ENCODE measurements at regions not wholly inside any gene's neighbourhood (a gene's known extent, or its start where the extent isn't known, plus 50 kb on each side); places are given as distances from the start of the nearest gene placed in this dataset.

GRCh38 chr10:36075196-36075595 lies 433.1 kb upstream of the FZD8 start:
- H3K4me3 Mint-ChIP-seq = no peak overlapping the region
- no peaks in the 10 kb centered on the region for H3K9me3 Mint-ChIP-seq
- H3K27ac Mint-ChIP-seq = no peak overlapping the region
- DNase-seq (ENCODE audit: extremely low spot score, unreplicated experiment) = no peak
- H3K27me3 Mint-ChIP-seq = peaks cover 8% of the 10 kb centered on the region
- H3K4me1 Mint-ChIP-seq (ENCODE audit: unreplicated experiment) = no peaks in the 10 kb centered on the region
- TF ChIP-seq CTCF (conservative IDR thresholded peaks at IDR 0.05) = no peak
- H3K36me3 Mint-ChIP-seq = no peaks in the 10 kb centered on the region

- TF ChIP-seq CTCF (conservative IDR thresholded peaks at IDR 0.05) = no peak
- H3K4me3 Mint-ChIP-seq = no peak overlapping the region
- H3K27me3 Mint-ChIP-seq = peaks cover 10% of the 10 kb centered on the region
- no peak overlapping the region for H3K27ac Mint-ChIP-seq
- no peaks in the 10 kb centered on the region for H3K9me3 Mint-ChIP-seq
- no peaks in the 10 kb centered on the region for H3K4me1 Mint-ChIP-seq (ENCODE audit: unreplicated experiment)
- H3K36me3 Mint-ChIP-seq = no peaks in the 10 kb centered on the region
- DNase-seq (ENCODE audit: extremely low spot score, unreplicated experiment) = no peak
Measured at GRCh38 chr10:36073796-36074345, 431.8 kb upstream of the FZD8 start.

GRCh38 chr10:36068542-36068941 lies 426.4 kb upstream of the FZD8 start:
- Mint-ChIP-seq H3K27me3 (peaks cover 6% of the 10 kb centered on the region), H3K9me3 (no peaks in the 10 kb centered on the region), H3K4me3 (no peak overlapping the region), H3K27ac (no peak overlapping the region), H3K4me1 (ENCODE audit: unreplicated experiment) (no peaks in the 10 kb centered on the region), H3K36me3 (no peaks in the 10 kb centered on the region)
- no peak for DNase-seq (ENCODE audit: extremely low spot score, unreplicated experiment)
- TF ChIP-seq CTCF (conservative IDR thresholded peaks at IDR 0.05) = no peak

GRCh38 chr10:36067748-36068147 lies 425.7 kb upstream of the FZD8 start:
- DNase-seq (ENCODE audit: extremely low spot score, unreplicated experiment) = no peak
- no peak overlapping the region for H3K4me3 Mint-ChIP-seq
- no peak overlapping the region for H3K27ac Mint-ChIP-seq
- TF ChIP-seq CTCF (conservative IDR thresholded peaks at IDR 0.05) = no peak
- no peaks in the 10 kb centered on the region for H3K4me1 Mint-ChIP-seq (ENCODE audit: unreplicated experiment)
- no peaks in the 10 kb centered on the region for H3K9me3 Mint-ChIP-seq
- peaks cover 6% of the 10 kb centered on the region for H3K27me3 Mint-ChIP-seq
- H3K36me3 Mint-ChIP-seq = no peaks in the 10 kb centered on the region

- DNase-seq (ENCODE audit: extremely low spot score, unreplicated experiment) = no peak
- Mint-ChIP-seq H3K27me3 (peaks cover 2% of the 10 kb centered on the region), H3K9me3 (no peaks in the 10 kb centered on the region), H3K27ac (no peak overlapping the region), H3K4me3 (no peak overlapping the region), H3K4me1 (ENCODE audit: unreplicated experiment) (no peaks in the 10 kb centered on the region), H3K36me3 (no peaks in the 10 kb centered on the region)
- no peak for TF ChIP-seq CTCF (conservative IDR thresholded peaks at IDR 0.05)
Measured at GRCh38 chr10:36066850-36067249, 424.8 kb upstream of the FZD8 start.

GRCh38 chr10:36066102-36066501 lies 424.0 kb upstream of the FZD8 start:
- no peak overlapping the region for H3K27ac Mint-ChIP-seq
- H3K36me3 Mint-ChIP-seq = no peaks in the 10 kb centered on the region
- H3K4me1 Mint-ChIP-seq (ENCODE audit: unreplicated experiment) = no peaks in the 10 kb centered on the region

More at GRCh38 chr10:36066102-36066501, 424.0 kb upstream of the FZD8 start:
- Mint-ChIP-seq H3K27me3 (peaks cover 2% of the 10 kb centered on the region), H3K4me3 (no peak overlapping the region), H3K9me3 (no peaks in the 10 kb centered on the region)
- no peak for TF ChIP-seq CTCF (conservative IDR thresholded peaks at IDR 0.05)
- DNase-seq (ENCODE audit: extremely low spot score, unreplicated experiment) = no peak

Data from type B pancreatic cell (in vitro differentiated cells).